GM10266 (cell line): ENCODE measurements at regions not wholly inside any gene's neighbourhood (a gene's known extent, or its start where the extent isn't known, plus 50 kb on each side); places are given as distances from the start of the nearest gene placed in this dataset.

ENCODE experiments used
- DNase-seq: peaks from one replicate; pipeline ENCODE4 v3.0.0; 2012; ENCODE audit errors: extremely low spot score
- TF ChIP-seq, protein P1 (sequence below): IDR thresholded peaks from 2 replicates; pipeline ENCODE4 v1.5.1; 2012; ENCODE audit warnings: mild to moderate bottlenecking, low read depth; ENCODE audit not compliant: control insufficient read depth, insufficient read depth; ENCODE audit errors: missing control alignments

DNA sequence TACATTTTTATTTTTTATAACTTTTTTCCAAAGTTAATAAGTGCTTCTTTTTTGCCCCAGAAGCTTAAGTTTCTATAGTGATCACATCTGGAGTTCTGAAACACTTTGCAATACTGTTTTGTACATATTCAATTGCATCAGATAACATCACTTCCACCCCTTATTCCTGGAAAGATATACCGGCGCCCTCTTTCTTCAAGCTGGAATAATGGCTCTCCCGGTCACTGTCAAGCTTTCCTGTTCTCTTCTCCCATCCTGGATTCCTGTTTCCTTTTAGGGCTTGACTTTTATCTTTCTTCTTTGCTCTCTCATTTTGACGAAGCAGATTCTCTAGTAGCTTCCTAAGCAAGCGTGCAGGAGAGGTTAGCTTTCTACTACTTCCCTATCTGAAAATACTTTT lies 1866.8 kb downstream of the MRPL39 start:
- TF ChIP-seq, protein P1, sequence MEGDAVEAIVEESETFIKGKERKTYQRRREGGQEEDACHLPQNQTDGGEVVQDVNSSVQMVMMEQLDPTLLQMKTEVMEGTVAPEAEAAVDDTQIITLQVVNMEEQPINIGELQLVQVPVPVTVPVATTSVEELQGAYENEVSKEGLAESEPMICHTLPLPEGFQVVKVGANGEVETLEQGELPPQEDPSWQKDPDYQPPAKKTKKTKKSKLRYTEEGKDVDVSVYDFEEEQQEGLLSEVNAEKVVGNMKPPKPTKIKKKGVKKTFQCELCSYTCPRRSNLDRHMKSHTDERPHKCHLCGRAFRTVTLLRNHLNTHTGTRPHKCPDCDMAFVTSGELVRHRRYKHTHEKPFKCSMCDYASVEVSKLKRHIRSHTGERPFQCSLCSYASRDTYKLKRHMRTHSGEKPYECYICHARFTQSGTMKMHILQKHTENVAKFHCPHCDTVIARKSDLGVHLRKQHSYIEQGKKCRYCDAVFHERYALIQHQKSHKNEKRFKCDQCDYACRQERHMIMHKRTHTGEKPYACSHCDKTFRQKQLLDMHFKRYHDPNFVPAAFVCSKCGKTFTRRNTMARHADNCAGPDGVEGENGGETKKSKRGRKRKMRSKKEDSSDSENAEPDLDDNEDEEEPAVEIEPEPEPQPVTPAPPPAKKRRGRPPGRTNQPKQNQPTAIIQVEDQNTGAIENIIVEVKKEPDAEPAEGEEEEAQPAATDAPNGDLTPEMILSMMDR, result no peak
- no peak for DNase-seq

DNA sequence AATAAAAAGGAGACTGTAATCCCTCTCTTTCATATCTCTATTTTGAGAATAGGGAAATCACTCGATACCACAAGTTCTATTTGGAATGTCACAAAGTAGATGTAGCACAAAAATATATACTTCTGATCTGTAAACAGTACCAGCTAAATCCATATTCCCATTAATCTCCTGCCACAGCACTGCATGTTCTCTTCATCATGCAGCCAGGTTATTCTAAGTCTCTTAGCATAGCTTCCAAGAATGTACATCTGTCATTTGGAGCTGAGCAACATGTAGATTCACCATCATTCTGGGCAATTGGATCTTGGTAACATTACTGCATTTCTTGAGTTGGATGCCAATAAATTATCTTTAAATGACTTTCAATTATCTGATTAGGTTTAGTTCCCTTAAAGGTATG lies 1874.5 kb downstream of the MRPL39 start:
- TF ChIP-seq, protein P1, result no peak
- no peak for DNase-seq

DNA sequence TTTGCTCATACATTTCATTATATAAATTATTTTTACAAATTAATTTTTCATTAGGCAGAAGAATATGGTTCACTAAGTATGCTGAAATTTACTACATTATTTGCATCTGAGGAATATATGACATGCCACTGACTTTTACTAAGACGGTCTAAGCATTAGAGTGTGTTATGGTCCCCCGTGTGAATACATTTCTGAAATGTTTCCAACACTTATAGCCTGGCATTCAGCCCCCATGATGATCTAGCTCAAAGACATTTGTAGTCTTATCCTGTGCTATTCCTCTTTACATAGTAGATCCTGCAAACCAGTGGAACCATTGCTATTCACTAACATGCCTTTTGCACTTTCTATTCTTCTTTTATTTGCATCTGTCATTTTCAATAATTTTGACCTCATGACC lies 1878.0 kb downstream of the MRPL39 start:
- DNase-seq, result no peak
- TF ChIP-seq, protein P1, result no peak

DNA sequence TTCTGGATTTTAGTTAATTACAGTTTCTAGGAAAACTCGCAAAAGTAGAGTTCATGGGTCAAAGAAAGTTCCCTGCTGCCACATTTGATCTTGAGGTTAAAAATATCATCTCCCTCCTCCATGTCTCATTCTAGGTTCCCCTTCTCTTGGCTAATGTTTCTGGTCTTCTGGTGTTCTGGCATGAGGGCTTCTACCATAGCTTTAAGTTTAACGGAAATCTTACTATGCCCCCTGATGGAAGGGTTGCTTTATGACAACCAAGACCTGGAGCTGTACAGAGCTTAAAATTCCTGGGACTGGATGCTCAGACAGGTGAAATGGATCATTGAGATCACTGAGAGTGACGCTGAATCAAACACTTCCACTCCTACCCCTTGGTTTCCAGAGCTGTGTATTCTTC lies 1881.7 kb downstream of the MRPL39 start:
- no peak for DNase-seq
- TF ChIP-seq, protein P1, result no peak

DNA sequence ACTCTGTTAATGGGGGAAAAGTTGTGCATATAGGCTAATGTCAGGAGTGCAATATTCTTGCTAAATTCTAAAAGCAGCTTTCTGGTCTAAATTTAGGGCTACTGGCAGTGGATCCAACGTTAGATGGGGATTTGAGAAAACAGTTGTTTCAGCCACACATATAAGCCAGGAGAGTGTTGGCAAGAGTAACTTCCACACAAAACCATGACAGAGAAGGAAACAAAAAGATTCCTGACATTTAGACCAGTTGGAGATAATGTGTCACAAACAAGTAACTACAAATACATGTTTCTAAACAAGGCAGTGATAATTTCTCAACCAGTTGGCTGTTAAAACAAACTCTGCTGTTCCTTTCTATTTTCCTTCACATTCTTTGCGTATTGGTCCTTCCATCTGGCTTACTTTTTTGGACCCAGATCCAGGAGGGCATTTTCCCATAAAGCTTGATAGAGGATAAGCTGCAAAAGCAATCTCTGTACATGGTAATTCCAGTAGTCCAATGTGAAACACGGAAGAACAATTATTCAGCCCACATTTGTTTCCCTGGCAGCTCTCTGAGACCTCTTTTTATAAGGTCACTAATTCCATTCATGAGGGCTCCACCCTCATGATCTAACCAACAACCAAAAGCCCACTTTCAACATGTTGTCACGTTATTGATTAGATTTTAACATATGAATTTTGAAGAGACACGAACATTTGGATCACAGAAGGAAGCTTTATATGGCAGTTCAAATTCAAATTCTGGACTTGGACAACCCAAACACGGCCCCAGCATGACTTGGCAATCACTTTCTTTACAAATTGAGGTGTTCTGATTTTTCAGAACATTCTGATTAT lies 1888.6 kb downstream of the MRPL39 start:
- TF ChIP-seq, protein P1, result no peak

DNA sequence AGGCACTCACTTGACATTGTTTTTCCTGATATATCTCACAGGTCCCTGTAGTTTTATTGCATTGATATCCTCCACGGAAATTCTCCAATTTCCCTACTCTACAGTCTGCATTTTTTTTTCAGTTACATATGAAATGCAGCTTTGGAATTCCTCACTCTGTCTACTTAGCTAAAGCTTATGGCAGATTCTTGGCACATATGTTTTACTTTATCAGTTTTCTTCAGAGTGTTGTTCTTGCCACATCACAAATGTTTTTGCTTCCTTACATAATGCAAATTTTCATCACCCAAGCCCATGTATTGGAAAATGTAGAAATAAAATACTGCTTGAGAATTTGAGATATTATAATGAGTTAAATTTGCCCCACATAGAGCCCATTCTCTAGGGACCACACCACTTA lies 1895.1 kb downstream of the MRPL39 start:
- TF ChIP-seq, protein P1, result no peak

More for the DNA sequence above, 1888.6 kb downstream of the MRPL39 start:
- DNase-seq, result no peak

DNA sequence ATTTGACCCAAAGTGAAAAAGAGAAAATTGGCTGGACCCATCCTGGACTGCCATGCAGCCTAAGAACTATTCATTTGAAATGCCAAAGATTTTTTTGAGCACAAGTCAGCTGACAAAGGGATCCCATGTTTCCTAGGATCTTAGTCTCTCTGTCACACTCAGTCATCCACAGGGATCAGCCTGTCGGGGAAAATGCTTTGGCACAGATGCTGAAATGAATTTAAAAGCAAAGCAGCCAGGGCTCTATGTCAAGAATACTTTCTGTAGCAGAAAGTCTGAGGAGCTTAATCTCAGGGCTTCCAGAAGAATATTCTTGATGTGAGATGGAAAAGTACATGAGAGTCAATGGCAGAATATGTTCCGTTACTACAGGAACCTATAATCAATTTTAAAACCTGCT lies 1900.8 kb downstream of the MRPL39 start:
- DNase-seq, result no peak
- TF ChIP-seq, protein P1, result no peak

More for the DNA sequence above, 1895.1 kb downstream of the MRPL39 start:
- no peak for DNase-seq
